KMS-11 (cell line): ENCODE measurements at regions not wholly inside any gene's neighbourhood (a gene's known extent, or its start where the extent isn't known, plus 50 kb on each side); places are given as distances from the start of the nearest gene placed in this dataset.

Experiments used
- H2AFZ ChIP-seq: fragments of 200-600 bp; sonication (generic); 2 replicates; pipeline ENCODE4 v1.6.1; 2016; ENCODE audit warnings: antibody characterized with exemption, mixed run types, low read depth
- H3K27ac ChIP-seq: fragments of 200-600 bp; sonication (generic); 2 replicates; pipeline ENCODE4 v1.6.1; 2016; ENCODE audit warnings: mild to moderate bottlenecking, mixed run types
- H3K27me3 ChIP-seq: fragments of 200-600 bp; sonication (generic); 2 replicates; pipeline ENCODE4 v1.6.1; 2017; ENCODE audit warnings: mild to moderate bottlenecking, low read depth, mixed run types, moderate library complexity; ENCODE audit not compliant: insufficient read depth
- H3K36me3 ChIP-seq: fragments of 200-600 bp; sonication (generic); 2 replicates; pipeline ENCODE4 v1.6.1; 2017; ENCODE audit warnings: mild to moderate bottlenecking, mixed run types; ENCODE audit not compliant: insufficient read depth
- H3K4me1 ChIP-seq: fragments of 200-600 bp; sonication (generic); 2 replicates; pipeline ENCODE4 v1.6.1; 2016; ENCODE audit warnings: mild to moderate bottlenecking, low read depth, mixed run types; ENCODE audit not compliant: poor library complexity, severe bottlenecking
- H3K4me2 ChIP-seq: fragments of 200-600 bp; sonication (generic); 2 replicates; pipeline ENCODE4 v1.7.0; 2016; ENCODE audit warnings: mild to moderate bottlenecking, mixed run types
- H3K4me3 ChIP-seq: fragments of 200-600 bp; sonication (generic); IDR thresholded peaks from 2 replicates; pipeline ENCODE4 v1.6.1; 2017; ENCODE audit warnings: low read depth, low read length, mixed read lengths; ENCODE audit not compliant: insufficient read depth
- H3K79me2 ChIP-seq: fragments of 200-600 bp; sonication (generic); 2 replicates; pipeline ENCODE4 v1.6.1; 2016; ENCODE audit warnings: low read depth, mixed run types; ENCODE audit not compliant: insufficient read depth
- H3K9ac ChIP-seq: fragments of 200-600 bp; sonication (generic); 2 replicates; pipeline ENCODE4 v1.6.1; 2016; ENCODE audit warnings: mild to moderate bottlenecking, mixed run types
- H4K20me1 ChIP-seq: fragments of 200-600 bp; sonication (generic); 2 replicates; pipeline ENCODE4 v1.6.1; 2016; ENCODE audit warnings: mild to moderate bottlenecking, mixed run types; ENCODE audit not compliant: insufficient read depth
- TF ChIP-seq, protein P1 (sequence below): fragments of 200-600 bp; sonication (generic); conservative IDR thresholded peaks from 2 replicates; pipeline ENCODE4 v1.6.1; 2017; ENCODE audit warnings: low read depth, mild to moderate bottlenecking, antibody characterized with exemption, low read length, moderate library complexity, mixed read lengths

DNA sequence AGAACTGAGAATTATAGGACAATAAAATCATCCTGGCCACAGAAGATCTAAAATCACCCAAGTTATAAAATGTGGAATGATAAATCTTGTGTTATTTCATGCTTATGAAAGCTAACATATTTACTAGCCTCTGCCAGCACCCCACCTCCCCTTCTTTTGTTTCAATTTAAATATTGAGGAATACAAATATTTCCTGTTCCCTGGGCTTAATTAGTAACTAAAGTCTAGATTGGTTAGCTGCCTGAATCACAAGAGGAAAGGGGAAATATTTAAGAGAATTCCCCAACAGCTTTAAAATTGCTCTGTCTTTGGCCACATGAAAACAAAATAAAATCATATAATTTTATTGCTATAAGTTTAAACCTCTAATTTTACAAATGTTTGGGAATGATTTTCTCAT, 287.0 kb downstream of the PRELID2 start:
- no peaks in the 10 kb centered on the region for H3K79me2 ChIP-seq
- H3K4me1 ChIP-seq, result no peaks in the 10 kb centered on the region
- H3K9ac ChIP-seq, result no peak overlapping the region
- no peaks in the 10 kb centered on the region for H3K27me3 ChIP-seq
- H3K4me3 ChIP-seq, result no peak overlapping the region
- H3K27ac ChIP-seq, result no peak overlapping the region
- H3K4me2 ChIP-seq, result no peak overlapping the region
- no peaks in the 10 kb centered on the region for H3K36me3 ChIP-seq
- no peak overlapping the region for H2AFZ ChIP-seq
- TF ChIP-seq, protein P1, sequence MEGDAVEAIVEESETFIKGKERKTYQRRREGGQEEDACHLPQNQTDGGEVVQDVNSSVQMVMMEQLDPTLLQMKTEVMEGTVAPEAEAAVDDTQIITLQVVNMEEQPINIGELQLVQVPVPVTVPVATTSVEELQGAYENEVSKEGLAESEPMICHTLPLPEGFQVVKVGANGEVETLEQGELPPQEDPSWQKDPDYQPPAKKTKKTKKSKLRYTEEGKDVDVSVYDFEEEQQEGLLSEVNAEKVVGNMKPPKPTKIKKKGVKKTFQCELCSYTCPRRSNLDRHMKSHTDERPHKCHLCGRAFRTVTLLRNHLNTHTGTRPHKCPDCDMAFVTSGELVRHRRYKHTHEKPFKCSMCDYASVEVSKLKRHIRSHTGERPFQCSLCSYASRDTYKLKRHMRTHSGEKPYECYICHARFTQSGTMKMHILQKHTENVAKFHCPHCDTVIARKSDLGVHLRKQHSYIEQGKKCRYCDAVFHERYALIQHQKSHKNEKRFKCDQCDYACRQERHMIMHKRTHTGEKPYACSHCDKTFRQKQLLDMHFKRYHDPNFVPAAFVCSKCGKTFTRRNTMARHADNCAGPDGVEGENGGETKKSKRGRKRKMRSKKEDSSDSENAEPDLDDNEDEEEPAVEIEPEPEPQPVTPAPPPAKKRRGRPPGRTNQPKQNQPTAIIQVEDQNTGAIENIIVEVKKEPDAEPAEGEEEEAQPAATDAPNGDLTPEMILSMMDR, result no peak
- H4K20me1 ChIP-seq, result no peaks in the 10 kb centered on the region

DNA sequence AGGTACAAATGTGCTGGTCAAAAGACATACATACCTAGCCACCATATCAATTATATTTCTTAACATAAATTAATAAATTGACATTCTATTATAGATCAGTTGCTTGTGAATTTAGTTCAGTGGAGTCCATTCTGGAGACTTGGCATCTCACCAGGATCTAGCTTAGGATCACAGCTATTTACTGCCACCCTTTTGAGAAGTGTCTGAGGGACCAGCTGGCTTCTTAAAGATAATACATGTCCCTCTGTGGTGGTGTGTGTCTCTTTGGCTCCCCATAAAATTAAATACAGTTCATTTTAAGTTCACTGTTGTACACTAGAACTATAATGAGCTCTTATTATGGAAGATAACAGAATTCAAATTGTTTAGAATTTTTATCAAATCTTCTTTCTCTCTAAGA, 290.7 kb downstream of the PRELID2 start:
- Histone ChIP-seq H2AFZ (no peak overlapping the region), H3K4me3 (no peak overlapping the region), H3K4me2 (no peak overlapping the region), H3K27me3 (no peaks in the 10 kb centered on the region), H3K36me3 (no peaks in the 10 kb centered on the region), H3K4me1 (no peaks in the 10 kb centered on the region), H3K27ac (no peak overlapping the region), H3K79me2 (no peaks in the 10 kb centered on the region), H4K20me1 (no peaks in the 10 kb centered on the region), H3K9ac (no peak overlapping the region)
- TF ChIP-seq, protein P1, result no peak

DNA sequence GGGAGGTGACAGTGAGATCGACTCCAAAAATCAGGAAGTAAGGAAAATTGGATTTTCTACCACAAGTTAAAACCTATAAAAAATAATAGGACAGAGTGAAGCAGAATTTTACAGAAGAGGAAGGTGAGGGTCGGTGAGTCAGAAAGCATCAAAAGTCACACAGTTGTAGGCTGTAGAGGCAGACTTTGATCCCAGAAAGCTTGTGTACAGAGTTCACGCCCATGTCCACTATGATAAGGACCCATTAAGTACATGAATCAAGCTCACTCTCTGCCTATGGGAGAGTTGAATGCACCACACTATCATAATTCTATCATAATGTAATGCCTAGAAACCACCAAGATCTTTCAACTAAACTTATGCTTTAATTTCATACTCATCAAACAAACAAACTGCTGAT, 291.2 kb downstream of the PRELID2 start:
- H3K27me3 ChIP-seq, result no peaks in the 10 kb centered on the region
- no peaks in the 10 kb centered on the region for H4K20me1 ChIP-seq
- no peak overlapping the region for H2AFZ ChIP-seq
- no peak overlapping the region for H3K9ac ChIP-seq
- no peaks in the 10 kb centered on the region for H3K36me3 ChIP-seq
- no peak overlapping the region for H3K27ac ChIP-seq
- TF ChIP-seq, protein P1, result no peak
- no peaks in the 10 kb centered on the region for H3K4me1 ChIP-seq
- H3K79me2 ChIP-seq, result no peaks in the 10 kb centered on the region
- no peak overlapping the region for H3K4me3 ChIP-seq
- no peak overlapping the region for H3K4me2 ChIP-seq

DNA sequence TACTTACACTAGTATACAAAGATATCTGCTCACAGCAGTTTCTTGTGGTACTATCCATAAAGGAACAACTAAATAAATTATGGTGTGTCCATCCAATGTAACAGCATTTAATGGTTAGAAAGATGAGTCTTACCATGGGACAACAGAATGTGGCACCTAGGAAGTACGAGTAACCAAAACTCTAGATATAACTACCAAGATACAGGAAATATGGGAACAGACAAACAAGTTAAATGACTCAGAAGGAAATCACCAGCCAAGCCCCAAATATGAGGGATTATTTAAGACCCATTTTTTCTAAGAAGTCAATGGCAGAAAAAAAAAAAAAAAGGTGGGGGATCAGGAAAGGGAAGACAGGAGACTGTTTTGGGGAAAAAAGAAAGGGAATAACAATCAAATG, 294.8 kb downstream of the PRELID2 start:
- H3K4me3 ChIP-seq, result no peak overlapping the region
- H3K4me2 ChIP-seq, result no peak overlapping the region
- no peaks in the 10 kb centered on the region for H3K4me1 ChIP-seq
- no peaks in the 10 kb centered on the region for H4K20me1 ChIP-seq
- no peak overlapping the region for H3K27ac ChIP-seq
- H3K9ac ChIP-seq, result no peak overlapping the region
- no peaks in the 10 kb centered on the region for H3K27me3 ChIP-seq
- H3K36me3 ChIP-seq, result no peaks in the 10 kb centered on the region
- TF ChIP-seq, protein P1, result no peak
- no peaks in the 10 kb centered on the region for H3K79me2 ChIP-seq
- H2AFZ ChIP-seq, result no peak overlapping the region

DNA sequence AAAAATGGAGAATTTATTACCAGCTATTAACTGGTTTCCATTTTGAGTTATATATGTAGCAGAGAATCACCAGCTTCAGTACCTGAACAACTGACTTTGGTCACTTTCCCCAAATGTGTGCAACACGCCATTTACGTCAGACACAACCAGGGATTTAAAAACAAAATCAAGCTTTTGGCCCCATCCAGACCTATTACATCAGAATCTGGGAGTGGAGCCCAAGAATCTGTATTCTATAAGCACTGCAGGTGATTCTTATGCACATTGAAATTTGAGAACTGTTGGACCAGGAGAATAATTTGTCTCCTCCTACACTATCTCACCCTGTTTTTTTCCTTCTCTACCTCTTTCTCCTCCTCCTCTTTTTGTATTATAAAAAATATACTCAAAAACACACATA, 295.9 kb downstream of the PRELID2 start:
- Histone ChIP-seq H3K4me2 (no peak overlapping the region), H2AFZ (no peak overlapping the region), H3K36me3 (no peaks in the 10 kb centered on the region), H3K27ac (no peak overlapping the region), H3K9ac (no peak overlapping the region), H3K4me1 (no peaks in the 10 kb centered on the region), H3K27me3 (no peaks in the 10 kb centered on the region), H3K4me3 (no peak overlapping the region), H4K20me1 (no peaks in the 10 kb centered on the region), H3K79me2 (no peaks in the 10 kb centered on the region)
- TF ChIP-seq, protein P1, result no peak
